AG04450 (cell line): ENCODE measurements at regions not wholly inside any gene's neighbourhood (a gene's known extent, or its start where the extent isn't known, plus 50 kb on each side); places are given as distances from the start of the nearest gene placed in this dataset.

Source experiments
- CTCF ChIA-PET: fragments of 300-600, 350-600 bp; formaldehyde crosslinking; extraction: SDS; loops from one replicate; lab custom pipeline; 2022; ENCODE audit warnings: antibody characterized with exemption, inconsistent platforms; lab: Charles Lee
- POLR2A ChIA-PET: fragments of 350-600 bp; formaldehyde crosslinking; extraction: SDS; loops from one replicate; lab custom pipeline; 2021; ENCODE audit warnings: antibody characterized with exemption, inconsistent platforms; lab: Yijun Ruan, JAX
- DNase-seq: peaks from one replicate; pipeline ENCODE4 v3.0.0-alpha.2; 2011; ENCODE audit warnings: low read depth, low spot score
- H3K27ac ChIP-seq: one replicate; pipeline ENCODE4 v1.5.1; 2012; ENCODE audit warnings: low read depth, low read length, control low read depth
- H3K27me3 ChIP-seq: one replicate; pipeline ENCODE4 v1.6.0; 2012; ENCODE audit warnings: low read length; ENCODE audit not compliant: control insufficient read depth, insufficient read depth
- H3K4me3 ChIP-seq: 2 replicates; pipeline ENCODE4 v1.5.1; 2011; ENCODE audit warnings: mild to moderate bottlenecking, low read depth, low read length, control low read depth
- H3K9me3 ChIP-seq: 2 replicates; pipeline ENCODE4 v1.5.1; 2012; ENCODE audit warnings: low read length; ENCODE audit not compliant: control insufficient read depth, insufficient read depth
- TF ChIP-seq, protein P1 (sequence below): IDR thresholded peaks from 2 replicates; pipeline ENCODE4 v1.5.1; 2011; ENCODE audit warnings: low read depth, low read length, control low read depth, inconsistent platforms

DNA sequence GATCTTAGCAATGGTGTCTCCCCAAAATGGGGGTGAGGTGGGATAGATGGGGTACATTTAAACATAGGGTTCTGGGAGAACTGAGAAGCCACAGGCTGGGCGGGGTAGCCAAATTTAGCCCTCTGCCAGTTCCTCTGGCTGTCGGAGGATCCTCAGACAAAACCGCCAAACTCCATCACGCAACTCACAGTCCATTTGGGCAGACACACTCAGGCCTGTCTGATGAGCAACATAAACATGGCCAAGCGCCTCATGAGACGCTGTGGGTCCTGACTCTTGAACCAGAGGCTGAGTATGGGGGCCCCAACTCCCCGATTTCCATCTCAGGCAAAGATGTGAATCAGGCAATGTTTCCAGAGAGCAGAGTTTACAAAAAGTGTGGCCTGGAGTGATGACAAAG lies 162.3 kb downstream of the FGF18 start:
- POLR2A ChIA-PET: no interaction called here
- DNase-seq: no peak
- CTCF ChIA-PET: interaction anchor here (1.1 kb wide), 1 partner anchor 48 kb away, joined by 3 read pairs; no protein-coding TSS in a partner anchor
- H3K27ac ChIP-seq: no peak overlapping the region
- H3K9me3 ChIP-seq: no peaks in the 10 kb centered on the region; the same call in 1 of the 2 replicates
- H3K27me3 ChIP-seq: peaks cover 4% of the 10 kb centered on the region
- TF ChIP-seq, protein P1, sequence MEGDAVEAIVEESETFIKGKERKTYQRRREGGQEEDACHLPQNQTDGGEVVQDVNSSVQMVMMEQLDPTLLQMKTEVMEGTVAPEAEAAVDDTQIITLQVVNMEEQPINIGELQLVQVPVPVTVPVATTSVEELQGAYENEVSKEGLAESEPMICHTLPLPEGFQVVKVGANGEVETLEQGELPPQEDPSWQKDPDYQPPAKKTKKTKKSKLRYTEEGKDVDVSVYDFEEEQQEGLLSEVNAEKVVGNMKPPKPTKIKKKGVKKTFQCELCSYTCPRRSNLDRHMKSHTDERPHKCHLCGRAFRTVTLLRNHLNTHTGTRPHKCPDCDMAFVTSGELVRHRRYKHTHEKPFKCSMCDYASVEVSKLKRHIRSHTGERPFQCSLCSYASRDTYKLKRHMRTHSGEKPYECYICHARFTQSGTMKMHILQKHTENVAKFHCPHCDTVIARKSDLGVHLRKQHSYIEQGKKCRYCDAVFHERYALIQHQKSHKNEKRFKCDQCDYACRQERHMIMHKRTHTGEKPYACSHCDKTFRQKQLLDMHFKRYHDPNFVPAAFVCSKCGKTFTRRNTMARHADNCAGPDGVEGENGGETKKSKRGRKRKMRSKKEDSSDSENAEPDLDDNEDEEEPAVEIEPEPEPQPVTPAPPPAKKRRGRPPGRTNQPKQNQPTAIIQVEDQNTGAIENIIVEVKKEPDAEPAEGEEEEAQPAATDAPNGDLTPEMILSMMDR: no peak
- no peak overlapping the region for H3K4me3 ChIP-seq

DNA sequence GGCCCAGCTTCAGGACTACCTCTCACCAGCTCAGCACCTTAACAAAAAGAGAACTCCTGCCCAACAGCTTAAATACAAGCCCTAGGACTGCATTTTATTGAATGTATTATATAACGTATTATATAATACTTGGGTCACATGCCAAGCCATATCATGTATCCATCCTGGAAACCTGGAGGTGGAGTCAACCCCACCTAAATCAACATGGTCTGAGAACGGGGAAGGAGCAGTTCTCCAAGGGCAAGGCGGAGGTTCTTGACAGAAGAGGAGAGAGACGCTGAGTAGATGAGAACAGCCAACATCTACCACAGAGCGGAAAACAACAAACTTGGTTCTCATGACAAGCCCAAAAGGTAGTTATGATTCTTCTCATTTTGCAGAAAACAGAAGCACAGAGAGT lies 163.4 kb downstream of the FGF18 start:
- TF ChIP-seq, protein P1: no peak
- CTCF ChIA-PET: interaction anchor here (1.1 kb wide), 1 partner anchor 47 kb away, joined by 3 read pairs; no protein-coding TSS in a partner anchor
- POLR2A ChIA-PET: no interaction called here
- Histone ChIP-seq H3K27me3 (peaks cover 4% of the 10 kb centered on the region), H3K27ac (no peak overlapping the region), H3K4me3 (no peak overlapping the region), H3K9me3 (no peaks in the 10 kb centered on the region; the same call in 1 of the 2 replicates)
- DNase-seq: no peak

DNA sequence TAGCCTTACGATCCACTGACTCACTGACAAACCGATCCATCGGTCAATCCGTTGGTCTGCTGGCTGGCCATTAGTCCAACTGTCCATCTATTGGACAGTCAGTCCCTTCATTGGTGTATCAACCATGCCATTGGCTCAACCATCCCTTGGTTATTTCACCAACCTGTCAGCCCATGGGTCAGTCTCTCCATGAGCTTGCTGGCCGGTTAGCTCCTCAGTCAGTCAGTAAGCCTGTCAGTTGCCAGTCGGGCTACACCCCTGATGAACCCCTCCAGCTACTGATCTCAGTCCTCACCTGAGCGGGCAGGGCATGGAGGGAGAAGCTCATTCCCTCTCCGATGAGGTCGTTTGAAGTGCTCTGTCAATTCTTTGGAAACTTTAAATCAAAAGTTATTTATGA lies 166.5 kb downstream of the FGF18 start:
- no peak for DNase-seq
- peaks cover 8% of the 10 kb centered on the region for H3K27me3 ChIP-seq
- CTCF ChIA-PET: no interaction called here
- H3K27ac ChIP-seq: no peak overlapping the region
- H3K4me3 ChIP-seq: no peak overlapping the region
- TF ChIP-seq, protein P1: no peak
- POLR2A ChIA-PET: no interaction called here
- no peaks in the 10 kb centered on the region for H3K9me3 ChIP-seq

DNA sequence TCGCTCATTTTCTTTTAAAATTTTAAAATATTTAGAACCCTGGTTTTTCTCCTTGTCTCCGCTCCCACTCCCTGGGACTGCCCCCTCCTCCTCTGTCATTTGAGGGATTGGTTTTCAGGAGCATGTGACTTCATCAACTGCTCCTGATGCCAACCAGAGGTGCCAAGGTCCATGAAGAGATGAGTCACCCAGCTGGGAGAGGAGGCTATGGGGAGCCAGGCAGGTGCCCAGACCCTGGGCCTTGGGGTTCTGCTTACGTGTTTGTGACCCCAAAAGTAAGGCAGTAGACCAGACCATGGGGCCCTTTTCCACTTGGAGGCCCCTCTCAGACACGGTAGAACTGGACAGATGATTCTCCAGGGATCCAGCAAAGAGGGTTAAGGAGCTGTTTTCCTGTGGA lies 167.0 kb downstream of the FGF18 start:
- H3K27ac ChIP-seq: no peak overlapping the region
- H3K27me3 ChIP-seq: peaks cover 8% of the 10 kb centered on the region
- no peak for DNase-seq
- TF ChIP-seq, protein P1: no peak
- H3K9me3 ChIP-seq: no peaks in the 10 kb centered on the region
- POLR2A ChIA-PET: interaction anchor here (0.9 kb wide), 1 partner anchor 9 kb away, joined by 3 read pairs; no protein-coding TSS in a partner anchor
- no peak overlapping the region for H3K4me3 ChIP-seq
- CTCF ChIA-PET: no interaction called here

DNA sequence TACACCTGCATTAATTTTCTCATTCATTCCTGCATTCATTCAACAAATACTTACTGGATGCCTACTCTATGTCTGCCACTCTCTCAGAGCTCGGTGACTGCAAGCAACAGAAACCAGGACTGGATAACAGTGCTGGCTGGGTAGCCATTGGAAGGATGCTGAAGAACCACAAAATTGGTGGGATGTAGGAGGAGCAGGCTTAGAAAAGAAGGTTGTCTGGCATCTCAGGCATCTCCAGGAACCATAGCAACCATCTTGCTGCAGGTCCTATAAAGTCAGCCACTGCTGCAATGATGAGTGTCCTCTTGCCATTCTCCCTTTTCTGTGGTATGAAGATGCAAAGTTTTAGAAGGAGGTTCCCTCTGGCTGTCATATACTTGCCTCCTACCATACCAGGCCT lies 168.6 kb downstream of the FGF18 start:
- no peak for DNase-seq
- Histone ChIP-seq H3K9me3 (no peaks in the 10 kb centered on the region), H3K27ac (no peak overlapping the region), H3K27me3 (peaks cover 8% of the 10 kb centered on the region), H3K4me3 (no peak overlapping the region)
- POLR2A ChIA-PET: no interaction called here
- TF ChIP-seq, protein P1: no peak
- CTCF ChIA-PET: no interaction called here
